ENCODE measurements at regions not wholly inside any gene's neighbourhood (a gene's known extent, or its start where the extent isn't known, plus 50 kb on each side); places are given as distances from the start of the nearest gene placed in this dataset.
"Not testable (repeated sequence)": the region's sequence is repeated elsewhere in the genome, so short reads cannot be mapped to it uniquely, and the experiment has no call there.

GRCh38 chr1:143504703-143505102 is 467.1 kb downstream of the FAM72C start:
- H3K27ac ChIP-seq (ENCODE audit: low read depth); H3K4me3 Mint-ChIP-seq; H3F3A ChIP-seq (replicated peaks; ENCODE audit: low read depth); H3K9me2 ChIP-seq (ENCODE audit: insufficient read depth); H3K4me1 Mint-ChIP-seq; H3K79me2 ChIP-seq (replicated peaks; ENCODE audit: insufficient read depth); H4K20me1 ChIP-seq (replicated peaks; ENCODE audit: insufficient read depth); H3K4me2 ChIP-seq; H3K27me3 ChIP-seq (ENCODE audit: insufficient read depth); H3K36me3 ChIP-seq (ENCODE audit: insufficient read depth); H3K27ac Mint-ChIP-seq; H3K4me3 ChIP-seq; H3K4me1 ChIP-seq (ENCODE audit: insufficient read depth); ATAC-seq; DNase-seq (ENCODE audit: low spot score); H2AFZ ChIP-seq: not testable (repeated sequence)
- H3K36me3 Mint-ChIP-seq (ENCODE audit: low read depth): peaks cover 10% of the 10 kb centered on the region
- peaks cover 18% of the 10 kb centered on the region for H3K27me3 Mint-ChIP-seq (ENCODE audit: insufficient read depth, low read depth, poor library complexity)
- peaks cover 17% of the 10 kb centered on the region for H3K9me3 Mint-ChIP-seq

- H2AFZ ChIP-seq; H3K4me1 ChIP-seq (ENCODE audit: insufficient read depth); H3F3A ChIP-seq (replicated peaks; ENCODE audit: low read depth); H3K4me3 ChIP-seq; H3K79me2 ChIP-seq (replicated peaks; ENCODE audit: insufficient read depth); H4K20me1 ChIP-seq (replicated peaks; ENCODE audit: insufficient read depth); ATAC-seq; H3K27me3 ChIP-seq (ENCODE audit: insufficient read depth); H3K36me3 ChIP-seq (ENCODE audit: insufficient read depth); H3K4me3 Mint-ChIP-seq; H3K27ac ChIP-seq (ENCODE audit: low read depth); H3K4me2 ChIP-seq; H3K9me2 ChIP-seq (ENCODE audit: insufficient read depth); H3K4me1 Mint-ChIP-seq; H3K27ac Mint-ChIP-seq; DNase-seq (ENCODE audit: low spot score): not testable (repeated sequence)
- Mint-ChIP-seq H3K27me3 (ENCODE audit: insufficient read depth, low read depth, poor library complexity) (peaks cover 18% of the 10 kb centered on the region), H3K36me3 (ENCODE audit: low read depth) (peaks cover 10% of the 10 kb centered on the region), H3K9me3 (peaks cover 17% of the 10 kb centered on the region)
Measured at GRCh38 chr1:143504080-143504479, 467.7 kb downstream of the FAM72C start.

GRCh38 chr1:143503048-143503447 is 468.7 kb downstream of the FAM72C start:
- Mint-ChIP-seq H3K9me3 (peaks cover 17% of the 10 kb centered on the region), H3K27me3 (ENCODE audit: insufficient read depth, low read depth, poor library complexity) (peaks cover 20% of the 10 kb centered on the region), H3K36me3 (ENCODE audit: low read depth) (peaks cover 10% of the 10 kb centered on the region)
- not testable (repeated sequence) for ATAC-seq; H4K20me1 ChIP-seq (replicated peaks; ENCODE audit: insufficient read depth); H3F3A ChIP-seq (replicated peaks; ENCODE audit: low read depth); H3K9me2 ChIP-seq (ENCODE audit: insufficient read depth); H3K4me1 ChIP-seq (ENCODE audit: insufficient read depth); H3K27ac Mint-ChIP-seq; H3K4me3 ChIP-seq; H3K36me3 ChIP-seq (ENCODE audit: insufficient read depth); H3K4me3 Mint-ChIP-seq; H3K4me2 ChIP-seq; H3K4me1 Mint-ChIP-seq; H3K79me2 ChIP-seq (replicated peaks; ENCODE audit: insufficient read depth); H2AFZ ChIP-seq; H3K27me3 ChIP-seq (ENCODE audit: insufficient read depth); H3K27ac ChIP-seq (ENCODE audit: low read depth); DNase-seq (ENCODE audit: low spot score)

GRCh38 chr1:143502038-143502437 is 469.7 kb downstream of the FAM72C start:
- not testable (repeated sequence) for H3K27me3 ChIP-seq (ENCODE audit: insufficient read depth); H3K27ac Mint-ChIP-seq

GRCh38 chr1:143498059-143498749 is 473.6 kb downstream of the FAM72C start:
- not testable (repeated sequence) for ATAC-seq; H3K4me3 ChIP-seq; H3K27ac ChIP-seq (ENCODE audit: low read depth); H4K20me1 ChIP-seq (replicated peaks; ENCODE audit: insufficient read depth); H3K9me2 ChIP-seq (ENCODE audit: insufficient read depth); H3K4me1 Mint-ChIP-seq; H3K79me2 ChIP-seq (replicated peaks; ENCODE audit: insufficient read depth); H3F3A ChIP-seq (replicated peaks; ENCODE audit: low read depth); H3K4me1 ChIP-seq (ENCODE audit: insufficient read depth); H3K4me2 ChIP-seq; DNase-seq (ENCODE audit: low spot score); H3K27ac Mint-ChIP-seq; H3K4me3 Mint-ChIP-seq; H2AFZ ChIP-seq; H3K36me3 ChIP-seq (ENCODE audit: insufficient read depth)
- peaks cover 13% of the 10 kb centered on the region for H3K27me3 ChIP-seq (ENCODE audit: insufficient read depth)
- Mint-ChIP-seq H3K36me3 (ENCODE audit: low read depth) (peaks cover 10% of the 10 kb centered on the region), H3K27me3 (ENCODE audit: insufficient read depth, low read depth, poor library complexity) (peaks cover 22% of the 10 kb centered on the region), H3K9me3 (peaks cover 12% of the 10 kb centered on the region)

More at GRCh38 chr1:143502038-143502437, 469.7 kb downstream of the FAM72C start:
- ATAC-seq; H3K4me1 ChIP-seq (ENCODE audit: insufficient read depth); H3F3A ChIP-seq (replicated peaks; ENCODE audit: low read depth); H3K4me1 Mint-ChIP-seq; H3K36me3 ChIP-seq (ENCODE audit: insufficient read depth); H4K20me1 ChIP-seq (replicated peaks; ENCODE audit: insufficient read depth); H3K27ac ChIP-seq (ENCODE audit: low read depth); H3K79me2 ChIP-seq (replicated peaks; ENCODE audit: insufficient read depth); H3K9me2 ChIP-seq (ENCODE audit: insufficient read depth); DNase-seq (ENCODE audit: low spot score); H3K4me3 Mint-ChIP-seq; H2AFZ ChIP-seq; H3K4me3 ChIP-seq; H3K4me2 ChIP-seq: not testable (repeated sequence)
- Mint-ChIP-seq H3K27me3 (ENCODE audit: insufficient read depth, low read depth, poor library complexity) (peaks cover 26% of the 10 kb centered on the region), H3K9me3 (peaks cover 17% of the 10 kb centered on the region), H3K36me3 (ENCODE audit: low read depth) (peaks cover 10% of the 10 kb centered on the region)

All from GM23338 (cell line).